Heart right ventricle (tissue), 16 donors: ENCODE measurements at regions not wholly inside any gene's neighbourhood (a gene's known extent, or its start where the extent isn't known, plus 50 kb on each side); places are given as distances from the start of the nearest gene placed in this dataset.

ENCODE experiments used
- ATAC-seq, 8 donors: fragments of 200-7000 bp; cut with Tn5 transposase; one replicate each; pipeline ENCODE4 v1.9.1; 2020; ENCODE audit warnings: mild to moderate bottlenecking in 8 of 8, moderate library complexity in 8 of 8, moderate number of reproducible peaks in 1 of 8
- DNase-seq, 2 donors: peaks; one replicate each; pipeline ENCODE4 v3.0.0-alpha.2; 2020
- H3K27ac ChIP-seq, 10 donors: fragments of 200-600 bp; sonication (generic) in 2 of 10; one replicate each; pipeline versions ENCODE4 v1.5.0 to v1.8.0; 2020 to 2022; ENCODE audit warnings: mild to moderate bottlenecking in 3 of 10
- H3K27me3 ChIP-seq, 7 donors: fragments of 200-600 bp; one replicate each; pipeline ENCODE4 v1.8.0; 2021 to 2022; ENCODE audit warnings: mild to moderate bottlenecking in 2 of 7
- H3K36me3 ChIP-seq, 9 donors: fragments of 200-600 bp; sonication (generic) in 1 of 9; one replicate each; pipeline versions ENCODE4 v1.5.0 to v1.8.0; 2020 to 2022; ENCODE audit warnings: mild to moderate bottlenecking in 2 of 9
- H3K4me1 ChIP-seq, 9 donors: fragments of 200-600 bp; sonication (generic) in 1 of 9; one replicate each; pipeline versions ENCODE4 v1.5.0 to v1.8.0; 2020 to 2022; ENCODE audit warnings: mild to moderate bottlenecking in 4 of 9
- H3K4me3 ChIP-seq, 10 donors: fragments of 200-600 bp; sonication (generic) in 2 of 10; one replicate each; pipeline versions ENCODE4 v1.5.0 to v1.8.0; 2020 to 2022; ENCODE audit warnings: mild to moderate bottlenecking in 7 of 10, moderate library complexity in 2 of 10
- H3K9me3 ChIP-seq, 11 donors: fragments of 200-600 bp in 10 of 11; sonication (generic) in 2 of 11; one replicate each; pipeline versions ENCODE4 v1.5.0 to v1.8.0; 2013 to 2022; ENCODE audit warnings: mild to moderate bottlenecking in 2 of 11, control low read depth in 1 of 11, moderate library complexity in 1 of 11
- WGBS, 2 donors: extraction: QIAGEN DNeasy Blood & Tissue Kit; methylation state at CpG; one replicate each; pipeline ENCODE4 v1.1.7; 2013; ENCODE audit warnings: inconsistent platforms in 1 of 2; 5-methylcytosine and 5-hydroxymethylcytosine counted together
- intact Hi-C, 10 donors: fragments of 100-400 bp; cut with DNase I; formaldehyde crosslinking; loops; one replicate each; pipeline versions ENCODE4 v1.11.1 to v1.14.2; 2022
- TF ChIP-seq, protein P1 (sequence below), 9 donors: fragments of 200-600 bp; sonication (generic) in 2 of 9; IDR thresholded peaks; one replicate each; pipeline versions ENCODE4 v1.5.0 to v1.8.0; 2021 to 2022; ENCODE audit warnings: antibody characterized with exemption in 9 of 9, mild to moderate bottlenecking in 5 of 9, moderate library complexity in 1 of 9
- donor health status: Arrhythmogenic right ventricular cardiomyopathy.
- donor health status: ischemic (EF 13 %, LVEDD 7.1; RV severe dilation, severe dysfunction).
- donor health status: healthy with polysubstance abuse.
- donor health status: DM: no; HTN: yes; CAD: no.
- donor health status: DM: no; HTN: no; CAD: no.
- donor health status: ischemic (EF 25% LVEDD 6.9; RV normal size, moderate dysfunction).
- donor health status: ischemic (EF 25% LVEDD 5.7; RV mildly dilated, moderate dysfunction).
- donor health status: healthy.
- donor health status: DM: yes; HTN: yes; CAD: no.
- donor health status: Ischemic cardiomyopathy.
- donor health status: ischemic (EF 35%, LVEDD 5.7; RV mildly dilated, moderate dysfunction).
- donor health status: nonischemic (EF 11% LVEDD 7.7; RV severe dilation, severe dysfunction).
- donor health status: DM: yes; HTN: yes; CAD: no.
- donor health status: PGD.
- donor health status: ischemic (EF 29% LVEDD 5.4; RV normal size, mild dysfunction).
- donor health status: nonischemic (EF 23%, LVEDD 6.1; RV moderate dilation, normal function).

GRCh38 chr18:56306797-56307196 lies 331.6 kb downstream of the TXNL1 start:
- TF ChIP-seq, protein P1, sequence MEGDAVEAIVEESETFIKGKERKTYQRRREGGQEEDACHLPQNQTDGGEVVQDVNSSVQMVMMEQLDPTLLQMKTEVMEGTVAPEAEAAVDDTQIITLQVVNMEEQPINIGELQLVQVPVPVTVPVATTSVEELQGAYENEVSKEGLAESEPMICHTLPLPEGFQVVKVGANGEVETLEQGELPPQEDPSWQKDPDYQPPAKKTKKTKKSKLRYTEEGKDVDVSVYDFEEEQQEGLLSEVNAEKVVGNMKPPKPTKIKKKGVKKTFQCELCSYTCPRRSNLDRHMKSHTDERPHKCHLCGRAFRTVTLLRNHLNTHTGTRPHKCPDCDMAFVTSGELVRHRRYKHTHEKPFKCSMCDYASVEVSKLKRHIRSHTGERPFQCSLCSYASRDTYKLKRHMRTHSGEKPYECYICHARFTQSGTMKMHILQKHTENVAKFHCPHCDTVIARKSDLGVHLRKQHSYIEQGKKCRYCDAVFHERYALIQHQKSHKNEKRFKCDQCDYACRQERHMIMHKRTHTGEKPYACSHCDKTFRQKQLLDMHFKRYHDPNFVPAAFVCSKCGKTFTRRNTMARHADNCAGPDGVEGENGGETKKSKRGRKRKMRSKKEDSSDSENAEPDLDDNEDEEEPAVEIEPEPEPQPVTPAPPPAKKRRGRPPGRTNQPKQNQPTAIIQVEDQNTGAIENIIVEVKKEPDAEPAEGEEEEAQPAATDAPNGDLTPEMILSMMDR (IDR thresholded peaks at IDR 0.05), result no peak
- Histone ChIP-seq H3K27ac (no peak overlapping the region), H3K36me3 (no peaks in the 10 kb centered on the region), H3K27me3 (no peaks in the 10 kb centered on the region), H3K4me1 (peaks cover 0 to 10% (median 8%) of the 10 kb centered on the region in 9 donors), H3K9me3 (no peaks in the 10 kb centered on the region), H3K4me3 (no peak overlapping the region)
- intact Hi-C loops, result no loop called here
- DNase-seq (no peak), ATAC-seq (no peak)
- WGBS, 2 donors, result 58 to 59% methylated on average over 1 of the region's 1 CpG

DNA sequence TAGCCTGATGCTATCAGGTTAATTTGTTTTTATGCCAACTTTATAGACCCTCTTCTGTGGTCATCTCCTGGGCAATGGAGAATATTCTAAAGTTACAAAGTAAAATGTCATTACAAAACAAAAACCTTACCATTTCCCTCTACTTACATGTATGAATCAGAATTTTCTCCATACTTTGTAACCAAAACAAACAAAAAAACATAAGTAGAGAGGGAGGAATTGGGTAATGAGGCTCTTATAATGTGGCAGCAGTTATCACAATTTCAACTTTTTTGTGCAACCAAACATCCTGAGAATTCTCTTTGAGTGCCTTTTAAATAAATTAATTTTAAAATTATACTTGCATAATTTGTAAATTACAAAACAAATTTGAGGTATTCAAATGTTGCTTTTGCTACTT lies 332.8 kb downstream of the TXNL1 start:
- no peaks in the 10 kb centered on the region for H3K27me3 ChIP-seq
- H3K4me1 ChIP-seq, result peaks cover 0 to 10% (median 8%) of the 10 kb centered on the region in 9 donors
- H3K9me3 ChIP-seq, result no peaks in the 10 kb centered on the region
- no peak overlapping the region for H3K27ac ChIP-seq
- ATAC-seq, result no peak
- no peak for DNase-seq
- TF ChIP-seq, protein P1 (IDR thresholded peaks at IDR 0.05), result no peak
- no peak overlapping the region for H3K4me3 ChIP-seq
- H3K36me3 ChIP-seq, result no peaks in the 10 kb centered on the region
- intact Hi-C loops, result no loop called here

- no peak for ATAC-seq
- Histone ChIP-seq H3K4me3 (no peak overlapping the region), H3K27ac (no peak overlapping the region), H3K27me3 (no peaks in the 10 kb centered on the region), H3K4me1 (no peaks in the 10 kb centered on the region), H3K9me3 (no peaks in the 10 kb centered on the region), H3K36me3 (no peaks in the 10 kb centered on the region)
- intact Hi-C loops, result no loop called here
- WGBS, 2 donors, result 95 to 96% methylated on average over 11 of the region's 11 CpGs
- TF ChIP-seq, protein P1 (IDR thresholded peaks at IDR 0.05), result no peak
- no peak for DNase-seq
Observed at GRCh38 chr18:56302156-56302555, 336.2 kb downstream of the TXNL1 start.

DNA sequence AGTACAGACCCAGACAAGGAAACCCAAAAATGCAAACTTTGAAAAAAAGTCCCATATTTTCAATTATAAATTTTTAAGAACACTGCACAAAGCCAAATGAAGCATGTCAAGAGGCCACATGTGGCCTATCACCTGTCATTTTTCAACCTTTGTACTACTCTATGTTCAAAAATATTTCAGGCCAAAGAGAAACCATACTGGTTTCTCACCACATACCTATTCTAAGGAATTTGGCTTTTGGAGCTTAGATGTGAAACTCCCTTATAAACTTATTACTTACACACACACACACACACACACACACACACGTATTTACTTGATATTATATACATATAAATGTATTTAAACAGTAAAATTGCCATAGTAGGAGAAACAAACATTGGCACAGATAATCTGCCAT lies 338.7 kb downstream of the TXNL1 start:
- intact Hi-C loops, result no loop called here
- 76 to 79% methylated on average over 1 of the region's 1 CpG for WGBS, 2 donors

More for the DNA sequence above, 338.7 kb downstream of the TXNL1 start:
- Histone ChIP-seq H3K4me3 (no peak overlapping the region), H3K36me3 (no peaks in the 10 kb centered on the region), H3K4me1 (no peaks in the 10 kb centered on the region), H3K27ac (no peak overlapping the region), H3K9me3 (no peaks in the 10 kb centered on the region), H3K27me3 (no peaks in the 10 kb centered on the region)
- DNase-seq (no peak), ATAC-seq (no peak)
- TF ChIP-seq, protein P1 (IDR thresholded peaks at IDR 0.05), result no peak
